ENCODE measurements at regions not wholly inside any gene's neighbourhood (a gene's known extent, or its start where the extent isn't known, plus 50 kb on each side); places are given as distances from the start of the nearest gene placed in this dataset.

GRCh38 chr2:22494156-22494555, 890.8 kb upstream of the KLHL29 start:
- H3K4me1 Mint-ChIP-seq: no peaks in the 10 kb centered on the region
- DNase-seq (no peak), ATAC-seq (no peak)
- intact Hi-C loops (cut with DNase I, micrococcal nuclease): no loop called here
- no peak overlapping the region for H3K4me3 Mint-ChIP-seq
- H3K36me3 Mint-ChIP-seq (ENCODE audit: low read depth): no peaks in the 10 kb centered on the region
- peaks cover 9% of the 10 kb centered on the region for H3K9me3 Mint-ChIP-seq (ENCODE audit: low read depth)
- no peaks in the 10 kb centered on the region for H3K27me3 Mint-ChIP-seq
- ChIA-PET POLR2A (no interaction called here), CTCF (no interaction called here)
- H3K27ac Mint-ChIP-seq: no peak overlapping the region

- Mint-ChIP-seq H3K4me3 (no peak overlapping the region), H3K36me3 (ENCODE audit: low read depth) (no peaks in the 10 kb centered on the region), H3K4me1 (no peaks in the 10 kb centered on the region), H3K27ac (no peak overlapping the region), H3K9me3 (ENCODE audit: low read depth) (peaks cover 8% of the 10 kb centered on the region), H3K27me3 (no peaks in the 10 kb centered on the region)
- POLR2A ChIA-PET: no interaction called here
- CTCF ChIA-PET: no interaction called here
- DNase-seq (no peak), ATAC-seq (no peak)
- intact Hi-C loops (cut with DNase I, micrococcal nuclease): no loop called here
Measured at GRCh38 chr2:22497064-22497463, 887.9 kb upstream of the KLHL29 start.

GRCh38 chr2:22497789-22498188, 887.2 kb upstream of the KLHL29 start:
- Mint-ChIP-seq H3K9me3 (ENCODE audit: low read depth) (peaks cover 8% of the 10 kb centered on the region), H3K27me3 (no peaks in the 10 kb centered on the region), H3K4me1 (no peaks in the 10 kb centered on the region), H3K36me3 (ENCODE audit: low read depth) (no peaks in the 10 kb centered on the region), H3K4me3 (no peak overlapping the region), H3K27ac (no peak overlapping the region)
- intact Hi-C loops (cut with DNase I, micrococcal nuclease): no loop called here
- CTCF ChIA-PET: no interaction called here
- ATAC-seq: no peak
- DNase-seq: no peak
- POLR2A ChIA-PET: no interaction called here

GRCh38 chr2:22499082-22499839, 885.7 kb upstream of the KLHL29 start:
- ChIA-PET POLR2A (no interaction called here), CTCF (interaction anchor here (0.6 kb wide), 1 partner anchor 300 kb away, joined by 3 read pairs; no protein-coding TSS in a partner anchor)
- ATAC-seq (no peak), DNase-seq (no peak)
- Mint-ChIP-seq H3K36me3 (ENCODE audit: low read depth) (no peaks in the 10 kb centered on the region), H3K27ac (no peak overlapping the region), H3K9me3 (ENCODE audit: low read depth) (peaks cover 8% of the 10 kb centered on the region), H3K4me1 (no peaks in the 10 kb centered on the region), H3K4me3 (no peak overlapping the region), H3K27me3 (no peaks in the 10 kb centered on the region)
- intact Hi-C loops (cut with DNase I, micrococcal nuclease): no loop called here

- ChIA-PET CTCF (no interaction called here), POLR2A (no interaction called here)
- Mint-ChIP-seq H3K4me3 (no peak overlapping the region), H3K36me3 (ENCODE audit: low read depth) (no peaks in the 10 kb centered on the region), H3K27me3 (no peaks in the 10 kb centered on the region), H3K9me3 (ENCODE audit: low read depth) (peaks cover 8% of the 10 kb centered on the region), H3K27ac (no peak overlapping the region), H3K4me1 (no peaks in the 10 kb centered on the region)
- DNase-seq (no peak), ATAC-seq (no peak)
- intact Hi-C loops (cut with DNase I, micrococcal nuclease): no loop called here
Measured at GRCh38 chr2:22500555-22500935, 884.4 kb upstream of the KLHL29 start.

GRCh38 chr2:22501851-22502250, 883.1 kb upstream of the KLHL29 start:
- DNase-seq: no peak
- Mint-ChIP-seq H3K27ac (no peak overlapping the region), H3K4me3 (no peak overlapping the region), H3K9me3 (ENCODE audit: low read depth) (peaks cover 8% of the 10 kb centered on the region), H3K4me1 (no peaks in the 10 kb centered on the region), H3K27me3 (no peaks in the 10 kb centered on the region), H3K36me3 (ENCODE audit: low read depth) (no peaks in the 10 kb centered on the region)
- intact Hi-C loops (cut with DNase I, micrococcal nuclease): no loop called here
- ATAC-seq: no peak
- ChIA-PET CTCF (no interaction called here), POLR2A (no interaction called here)

- Mint-ChIP-seq H3K27ac (no peak overlapping the region), H3K36me3 (ENCODE audit: low read depth) (no peaks in the 10 kb centered on the region), H3K4me3 (no peak overlapping the region), H3K4me1 (no peaks in the 10 kb centered on the region), H3K27me3 (no peaks in the 10 kb centered on the region), H3K9me3 (ENCODE audit: low read depth) (peaks cover 3% of the 10 kb centered on the region)
- DNase-seq (no peak), ATAC-seq (no peak)
- ChIA-PET CTCF (interaction anchor here (0.8 kb wide), 1 partner anchor 63 kb away, joined by 4 read pairs; no protein-coding TSS in a partner anchor), POLR2A (no interaction called here)
- intact Hi-C loops (cut with DNase I, micrococcal nuclease): no loop called here
Measured at GRCh38 chr2:22513563-22513962, 871.4 kb upstream of the KLHL29 start.

- no peak for DNase-seq
- Mint-ChIP-seq H3K27ac (no peak overlapping the region), H3K27me3 (no peaks in the 10 kb centered on the region), H3K9me3 (ENCODE audit: low read depth) (peaks cover 3% of the 10 kb centered on the region), H3K4me3 (no peak overlapping the region), H3K4me1 (no peaks in the 10 kb centered on the region), H3K36me3 (ENCODE audit: low read depth) (no peaks in the 10 kb centered on the region)
- intact Hi-C loops (cut with DNase I, micrococcal nuclease): no loop called here
- no peak for ATAC-seq
- CTCF ChIA-PET: no interaction called here
- POLR2A ChIA-PET: no interaction called here
Measured at GRCh38 chr2:22517141-22517540, 867.8 kb upstream of the KLHL29 start.

GRCh38 chr2:22518641-22519040, 866.3 kb upstream of the KLHL29 start:
- Mint-ChIP-seq H3K36me3 (ENCODE audit: low read depth) (no peaks in the 10 kb centered on the region), H3K27me3 (no peaks in the 10 kb centered on the region), H3K4me3 (no peak overlapping the region), H3K9me3 (ENCODE audit: low read depth) (peaks cover 3% of the 10 kb centered on the region), H3K27ac (no peak overlapping the region), H3K4me1 (no peaks in the 10 kb centered on the region)
- ChIA-PET CTCF (no interaction called here), POLR2A (no interaction called here)
- no peak for DNase-seq
- intact Hi-C loops (cut with DNase I, micrococcal nuclease): no loop called here
- no peak for ATAC-seq

- peaks cover 6% of the 10 kb centered on the region for H3K9me3 Mint-ChIP-seq (ENCODE audit: low read depth)
- DNase-seq: no peak
- no peaks in the 10 kb centered on the region for H3K4me1 Mint-ChIP-seq
- ChIA-PET CTCF (no interaction called here), POLR2A (no interaction called here)
- H3K4me3 Mint-ChIP-seq: no peak overlapping the region
- H3K27ac Mint-ChIP-seq: no peak overlapping the region
- H3K36me3 Mint-ChIP-seq (ENCODE audit: low read depth): no peaks in the 10 kb centered on the region
- intact Hi-C loops (cut with DNase I, micrococcal nuclease): no loop called here
- ATAC-seq: no peak
- no peaks in the 10 kb centered on the region for H3K27me3 Mint-ChIP-seq
Measured at GRCh38 chr2:22520369-22521288, 864.4 kb upstream of the KLHL29 start.

GRCh38 chr2:22521620-22522019, 863.4 kb upstream of the KLHL29 start:
- Mint-ChIP-seq H3K36me3 (ENCODE audit: low read depth) (no peaks in the 10 kb centered on the region), H3K4me1 (no peaks in the 10 kb centered on the region), H3K27me3 (no peaks in the 10 kb centered on the region), H3K27ac (no peak overlapping the region), H3K9me3 (ENCODE audit: low read depth) (peaks cover 2% of the 10 kb centered on the region), H3K4me3 (no peak overlapping the region)
- ChIA-PET CTCF (no interaction called here), POLR2A (no interaction called here)
- intact Hi-C loops (cut with DNase I, micrococcal nuclease): no loop called here
- ATAC-seq: no peak
- no peak for DNase-seq

GRCh38 chr2:22525681-22526080, 859.3 kb upstream of the KLHL29 start:
- ChIA-PET POLR2A (no interaction called here), CTCF (no interaction called here)
- peaks cover 7% of the 10 kb centered on the region for H3K9me3 Mint-ChIP-seq (ENCODE audit: low read depth)
- H3K36me3 Mint-ChIP-seq (ENCODE audit: low read depth): no peaks in the 10 kb centered on the region
- no peak overlapping the region for H3K27ac Mint-ChIP-seq
- H3K4me3 Mint-ChIP-seq: no peak overlapping the region
- DNase-seq: no peak
- ATAC-seq: no peak
- intact Hi-C loops (cut with DNase I, micrococcal nuclease): no loop called here
- H3K4me1 Mint-ChIP-seq: no peaks in the 10 kb centered on the region
- H3K27me3 Mint-ChIP-seq: no peaks in the 10 kb centered on the region

Data from activated CD4-positive, alpha-beta T cell treated with anti-CD3 and anti-CD28 coated beads for 36 hours (primary cell).